Jurkat, Clone E6-1 (cell line): ENCODE measurements at regions not wholly inside any gene's neighbourhood (a gene's known extent, or its start where the extent isn't known, plus 50 kb on each side); places are given as distances from the start of the nearest gene placed in this dataset.

Experiments
- DNase-seq: peaks from one replicate; pipeline ENCODE4 v3.0.0-alpha.2; 2011; ENCODE audit warnings: low read depth, low spot score
- H3K4me3 ChIP-seq: 2 replicates; pipeline ENCODE4 v1.5.1; 2011; ENCODE audit warnings: mild to moderate bottlenecking, low read length, control low read depth, moderate library complexity

- DNase-seq = no peak
- no peak overlapping the region for H3K4me3 ChIP-seq
Observed at GRCh38 chr5:71972777-71973473, 134.3 kb upstream of the MAP1B start.

- H3K4me3 ChIP-seq = no peak overlapping the region
- DNase-seq = no peak
Observed at GRCh38 chr5:71973563-71973962, 133.7 kb upstream of the MAP1B start.

- DNase-seq = no peak
- no peak overlapping the region for H3K4me3 ChIP-seq
Observed at GRCh38 chr5:71974165-71974564, 133.1 kb upstream of the MAP1B start.

GRCh38 chr5:71974622-71975021 lies 132.7 kb upstream of the MAP1B start:
- no peak overlapping the region for H3K4me3 ChIP-seq
- no peak for DNase-seq

- no peak for DNase-seq
- no peak overlapping the region for H3K4me3 ChIP-seq
Observed at GRCh38 chr5:71976449-71976848, 130.8 kb upstream of the MAP1B start.

GRCh38 chr5:71977311-71977710 lies 130.0 kb upstream of the MAP1B start:
- no peak for DNase-seq
- H3K4me3 ChIP-seq = no peak overlapping the region

GRCh38 chr5:71978216-71978615 lies 129.1 kb upstream of the MAP1B start:
- DNase-seq = no peak

GRCh38 chr5:71982717-71983395 lies 124.4 kb upstream of the MAP1B start:
- no peak for DNase-seq

More at GRCh38 chr5:71978216-71978615, 129.1 kb upstream of the MAP1B start:
- H3K4me3 ChIP-seq = no peak overlapping the region

GRCh38 chr5:71986101-71986500 lies 121.2 kb upstream of the MAP1B start:
- H3K4me3 ChIP-seq = no peak overlapping the region
- DNase-seq = no peak

More at GRCh38 chr5:71982717-71983395, 124.4 kb upstream of the MAP1B start:
- no peak overlapping the region for H3K4me3 ChIP-seq

GRCh38 chr5:71988808-71989207 lies 118.5 kb upstream of the MAP1B start:
- no peak for DNase-seq
- H3K4me3 ChIP-seq = no peak overlapping the region

GRCh38 chr5:71993600-71993999 lies 113.7 kb upstream of the MAP1B start:
- DNase-seq = no peak
- no peak overlapping the region for H3K4me3 ChIP-seq

GRCh38 chr5:71996789-71997188 lies 110.5 kb upstream of the MAP1B start:
- no peak for DNase-seq
- no peak overlapping the region for H3K4me3 ChIP-seq

- DNase-seq = no peak
Observed at GRCh38 chr5:71998746-71999145, 108.5 kb upstream of the MAP1B start.

GRCh38 chr5:72000707-72001106 lies 106.6 kb upstream of the MAP1B start:
- no peak for DNase-seq
- H3K4me3 ChIP-seq = no peak overlapping the region

More at GRCh38 chr5:71998746-71999145, 108.5 kb upstream of the MAP1B start:
- H3K4me3 ChIP-seq = no peak overlapping the region

- no peak overlapping the region for H3K4me3 ChIP-seq
- no peak for DNase-seq
Observed at GRCh38 chr5:72005671-72006070, 101.6 kb upstream of the MAP1B start.

- no peak overlapping the region for H3K4me3 ChIP-seq
- no peak for DNase-seq
Observed at GRCh38 chr5:72006361-72006760, 100.9 kb upstream of the MAP1B start.

GRCh38 chr5:72007336-72008111 lies 99.8 kb upstream of the MAP1B start:
- no peak for DNase-seq
- H3K4me3 ChIP-seq = no peak overlapping the region

- no peak for DNase-seq
- H3K4me3 ChIP-seq = no peak overlapping the region
Observed at GRCh38 chr5:72009280-72009679, 98.0 kb upstream of the MAP1B start.

GRCh38 chr5:72010430-72010829 lies 96.8 kb upstream of the MAP1B start:
- no peak overlapping the region for H3K4me3 ChIP-seq
- DNase-seq = no peak

- no peak for DNase-seq
- no peak overlapping the region for H3K4me3 ChIP-seq
Observed at GRCh38 chr5:72012906-72013305, 94.4 kb upstream of the MAP1B start.
